NCI-H1436 (cell line): ENCODE measurements at regions not wholly inside any gene's neighbourhood (a gene's known extent, or its start where the extent isn't known, plus 50 kb on each side); places are given as distances from the start of the nearest gene placed in this dataset.
"Not testable (repeated sequence)": the region's sequence is repeated elsewhere in the genome, so short reads cannot be mapped to it uniquely, and the experiment has no call there.

ENCODE experiments used
- DNase-seq: peaks from one replicate; lab custom pipeline; 2025; lab: John Stamatoyannopoulos, UW

GRCh38 chr16:75780669-75781068, 54.4 kb upstream of the CPHXL start:
- DNase-seq: no peak

DNA sequence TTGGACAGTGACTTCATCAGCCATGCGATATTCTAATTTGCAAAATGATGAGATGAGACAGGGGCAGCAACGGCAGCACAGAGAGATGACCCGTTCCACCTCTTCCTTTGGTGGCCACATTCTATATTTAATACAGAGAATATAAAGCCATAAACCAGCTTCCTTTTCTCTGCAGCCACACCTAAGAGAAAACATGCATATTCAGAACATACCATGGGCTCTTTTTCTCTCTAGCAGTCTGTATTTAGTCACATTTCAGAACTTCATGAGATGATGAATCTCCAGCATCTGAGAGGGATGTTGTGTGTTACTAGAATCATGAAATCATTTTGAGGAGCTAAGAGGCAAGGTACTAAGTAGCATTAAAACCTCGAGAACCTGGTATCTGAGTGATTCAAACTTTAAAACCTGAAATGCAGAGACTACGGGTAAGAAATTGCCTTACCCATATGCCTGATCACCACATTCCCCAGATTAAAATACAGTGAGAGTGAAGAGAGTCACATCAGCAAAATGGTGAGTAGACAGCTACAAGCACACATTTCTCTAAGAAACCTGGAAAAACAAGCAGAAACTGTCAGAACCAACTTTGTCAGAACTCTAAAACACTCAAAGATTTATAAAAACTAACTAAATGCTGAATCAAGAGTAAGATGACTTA, 55.5 kb upstream of the CPHXL start:
- DNase-seq: no peak

GRCh38 chr16:75787440-75787839, 61.1 kb upstream of the CPHXL start:
- no peak for DNase-seq

DNA sequence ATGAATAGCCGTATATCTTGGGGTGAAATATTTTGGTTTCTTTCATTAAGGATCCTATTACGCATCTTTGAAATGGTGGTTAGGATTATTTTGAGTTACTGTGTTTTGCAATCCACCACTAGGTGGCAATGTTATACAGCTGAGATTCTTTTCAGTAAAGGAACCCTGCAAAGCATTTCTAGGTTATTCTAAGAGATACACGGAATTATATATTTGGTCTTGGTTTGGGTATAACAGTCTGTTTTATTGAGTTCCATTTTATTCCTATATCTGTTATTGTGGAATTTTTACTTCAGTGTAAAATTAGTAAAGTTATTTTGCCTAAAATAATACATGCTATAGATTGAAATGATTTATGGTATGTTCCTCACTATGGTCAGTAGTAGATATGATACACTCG, 62.9 kb upstream of the CPHXL start:
- DNase-seq: peak; percentile 31

DNA sequence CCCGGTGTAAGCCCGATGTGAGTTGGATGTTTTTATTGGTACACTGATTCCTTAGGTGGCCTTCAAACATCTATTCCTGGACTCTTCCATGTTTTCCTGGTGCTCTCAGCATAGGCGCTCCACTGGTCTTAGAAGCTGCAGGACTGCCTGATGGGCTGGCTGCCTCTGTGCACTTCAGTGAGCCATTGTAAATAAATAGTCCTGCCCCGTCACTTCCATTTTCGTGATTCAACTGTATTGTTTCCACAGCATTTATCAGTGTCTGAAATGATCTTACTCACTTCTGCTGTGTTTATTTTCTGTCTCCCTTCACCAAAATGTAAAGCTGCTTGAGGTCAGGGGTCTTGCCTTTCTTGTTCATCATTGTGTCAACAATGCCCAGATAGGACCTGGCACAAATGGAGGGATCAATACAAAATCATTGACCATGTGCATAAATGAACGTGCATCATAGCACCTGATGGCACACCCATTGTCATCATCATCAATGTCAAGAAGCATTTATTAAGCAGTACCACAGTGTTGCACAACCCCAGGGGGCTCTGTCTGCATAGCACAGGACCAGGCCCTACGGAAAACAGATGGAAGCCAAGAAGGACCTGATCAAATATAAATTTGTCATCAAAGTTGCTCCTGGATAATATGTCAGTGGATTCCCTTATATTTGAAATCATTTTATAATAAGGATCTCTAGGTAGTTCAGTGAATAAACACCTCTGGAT, 66.6 kb upstream of the CPHXL start:
- no peak for DNase-seq

DNA sequence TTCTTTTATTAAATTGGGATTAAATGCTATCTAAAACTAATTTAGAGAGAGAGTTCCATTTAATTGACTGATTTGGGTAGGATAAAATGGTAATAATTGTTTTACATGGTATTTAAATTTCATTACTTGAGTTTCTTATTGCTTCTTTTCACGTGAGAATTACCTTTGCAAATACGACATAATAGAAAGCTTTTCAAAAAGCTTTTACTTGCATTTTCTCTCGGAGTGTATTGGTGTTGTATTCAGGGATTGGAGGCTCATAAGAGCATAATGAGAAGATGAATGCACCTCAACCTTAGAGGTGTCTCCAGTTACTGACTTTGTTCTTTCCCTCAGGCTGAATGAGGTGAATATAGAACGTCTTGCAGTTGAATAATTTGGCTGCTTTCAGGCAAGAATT, 67.4 kb upstream of the CPHXL start:
- DNase-seq: no peak

- no peak for DNase-seq
These were observed 68.1 kb upstream of the CPHXL start for GRCh38 chr16:75794426-75794825.

GRCh38 chr16:75798714-75799113, 72.4 kb upstream of the CPHXL start:
- no peak for DNase-seq

GRCh38 chr16:75801307-75801706, 75.0 kb upstream of the CPHXL start:
- no peak for DNase-seq

DNA sequence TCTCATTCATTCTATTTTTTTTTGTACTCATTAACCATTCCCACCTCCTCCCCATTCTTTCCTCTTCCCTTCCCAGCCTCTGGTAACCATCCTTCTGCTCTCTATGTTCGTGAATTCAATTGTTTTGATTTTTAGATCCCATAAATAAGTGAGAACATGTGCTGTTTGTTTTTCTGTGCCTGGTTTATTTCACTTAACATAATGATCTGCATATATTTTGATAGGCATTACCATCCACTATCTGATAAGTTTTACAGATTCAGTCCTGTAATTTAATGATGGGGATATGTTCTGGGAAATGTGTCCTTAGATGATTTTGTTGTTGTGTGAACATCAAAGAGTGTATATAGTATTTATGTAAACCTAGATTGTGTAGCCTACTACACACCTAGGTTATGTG, 77.5 kb upstream of the CPHXL start:
- DNase-seq: no peak

DNA sequence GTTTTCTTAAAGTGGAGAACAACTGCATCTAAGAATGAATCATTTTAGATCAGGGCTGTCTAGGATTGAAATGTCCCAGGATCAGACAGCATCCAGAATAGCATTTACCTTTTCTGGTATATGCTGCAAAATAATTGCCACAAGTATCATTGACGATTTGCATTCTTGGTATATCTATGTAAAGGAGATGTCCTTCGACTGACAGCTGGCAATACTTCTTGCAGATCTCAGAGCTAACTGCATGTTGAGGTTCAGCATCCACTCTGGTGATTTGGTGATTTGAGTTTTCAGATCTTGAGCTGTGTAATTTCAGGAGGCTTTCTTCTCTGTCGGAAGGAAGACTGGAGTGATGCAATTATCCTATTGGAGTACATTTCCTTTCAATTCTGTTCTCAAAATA, 78.1 kb upstream of the CPHXL start:
- DNase-seq: no peak

- DNase-seq: no peak
These were observed 79.7 kb upstream of the CPHXL start for GRCh38 chr16:75805946-75806345.

DNA sequence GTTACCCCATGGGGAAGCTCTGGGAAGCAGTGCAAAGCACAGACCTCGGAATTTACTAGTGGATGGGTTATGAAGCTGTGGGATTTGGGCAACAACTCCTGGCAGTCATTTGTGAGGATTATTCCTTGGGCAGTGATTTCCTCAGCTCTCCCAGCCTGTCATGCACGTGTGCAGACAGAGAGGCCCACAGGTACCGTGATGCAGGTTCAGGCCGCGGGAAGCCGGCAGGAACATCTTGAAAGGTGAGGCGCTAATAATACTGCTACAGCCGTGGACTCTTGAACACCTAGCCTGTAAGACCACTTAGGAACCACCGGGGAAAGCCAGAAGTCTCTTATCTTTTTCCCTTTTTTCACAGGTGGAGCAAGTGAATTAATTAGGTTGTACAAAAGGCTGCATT, 80.2 kb upstream of the CPHXL start:
- no peak for DNase-seq

DNA sequence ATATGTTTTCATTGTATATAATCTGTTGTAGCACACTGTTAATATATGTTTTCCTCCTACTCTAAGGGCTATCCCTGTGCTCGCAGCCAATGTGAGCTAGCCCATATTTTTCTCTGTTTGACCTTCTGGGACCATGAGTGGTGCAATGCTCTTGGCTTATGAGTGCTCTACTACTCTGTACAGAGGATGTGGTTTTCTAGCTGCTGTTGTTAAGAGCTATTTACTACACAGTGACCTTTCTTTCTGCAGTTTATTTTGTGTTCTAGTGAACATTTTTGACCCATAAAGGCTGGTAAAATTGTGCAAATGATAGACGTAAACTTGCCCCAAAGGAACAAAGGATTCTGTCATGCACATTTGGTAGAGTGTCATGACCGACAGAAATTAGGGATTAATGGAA, 84.1 kb upstream of the CPHXL start:
- no peak for DNase-seq

DNA sequence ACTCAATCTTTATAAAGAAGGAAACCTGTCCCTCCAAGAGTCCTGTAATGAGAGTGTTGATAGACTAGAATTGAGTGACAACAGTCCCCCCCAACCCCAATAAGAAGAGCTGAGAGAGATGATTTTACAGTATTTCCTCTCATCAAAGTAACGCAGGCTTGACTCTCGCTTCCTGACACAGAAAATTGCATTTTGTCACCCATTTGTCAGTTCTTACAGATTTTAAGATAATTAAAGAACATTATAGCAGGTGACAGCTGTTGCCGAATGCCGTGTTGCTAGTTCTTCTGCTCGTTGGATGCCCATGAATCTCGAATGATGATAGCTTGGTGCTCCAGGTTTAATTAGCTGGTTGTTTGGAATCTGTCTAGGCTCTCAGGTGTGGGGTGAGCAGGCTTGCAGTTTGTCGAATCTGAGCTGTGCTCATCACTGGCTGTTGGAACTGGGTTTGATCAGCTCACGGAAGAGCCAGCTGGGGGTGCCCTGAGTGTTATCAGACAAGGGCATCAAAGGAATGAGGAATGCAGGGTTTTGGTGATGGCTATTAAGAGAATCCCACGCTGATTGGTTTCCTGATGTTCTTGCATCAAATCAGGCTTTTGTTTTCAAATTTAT, 84.8 kb upstream of the CPHXL start:
- DNase-seq: no peak

DNA sequence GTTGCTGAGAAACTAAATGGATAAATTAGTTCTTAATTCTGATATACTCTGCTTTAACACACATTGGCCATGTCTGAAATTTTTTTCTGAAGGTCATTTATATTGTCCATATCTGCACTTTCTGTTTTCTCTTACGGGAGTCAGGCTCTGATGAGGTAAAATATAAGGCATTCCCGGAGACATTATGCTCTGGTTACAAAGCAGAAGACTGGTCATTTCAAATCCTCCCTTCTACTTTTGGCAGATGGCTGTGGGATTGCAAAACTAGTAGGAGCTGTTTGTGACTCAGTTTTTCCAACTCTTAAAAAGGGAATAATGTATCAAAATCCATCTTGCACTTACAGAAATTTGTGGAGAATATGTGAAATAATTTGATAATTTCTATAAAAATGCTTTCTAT, 92.2 kb upstream of the CPHXL start:
- no peak for DNase-seq

DNA sequence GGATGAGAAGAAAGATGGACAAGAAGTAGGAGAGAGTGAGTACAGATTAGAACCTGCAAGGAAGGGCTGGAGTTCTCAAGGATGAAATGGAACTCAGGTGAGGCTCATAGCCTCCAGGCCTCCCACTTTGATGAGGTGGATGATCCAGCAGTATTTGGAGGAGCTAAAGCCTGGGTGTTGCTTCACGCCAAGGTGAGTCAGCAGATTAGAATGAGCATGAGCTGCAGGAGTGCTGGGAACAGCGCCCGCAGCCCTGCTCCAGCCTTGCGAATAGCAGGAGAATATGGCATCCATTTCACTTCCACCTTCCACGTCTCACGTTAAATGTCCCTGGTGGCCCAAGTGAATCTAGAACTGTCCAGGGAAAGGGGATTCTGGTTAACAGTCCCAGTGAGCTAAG, 94.4 kb upstream of the CPHXL start:
- DNase-seq: no peak

DNA sequence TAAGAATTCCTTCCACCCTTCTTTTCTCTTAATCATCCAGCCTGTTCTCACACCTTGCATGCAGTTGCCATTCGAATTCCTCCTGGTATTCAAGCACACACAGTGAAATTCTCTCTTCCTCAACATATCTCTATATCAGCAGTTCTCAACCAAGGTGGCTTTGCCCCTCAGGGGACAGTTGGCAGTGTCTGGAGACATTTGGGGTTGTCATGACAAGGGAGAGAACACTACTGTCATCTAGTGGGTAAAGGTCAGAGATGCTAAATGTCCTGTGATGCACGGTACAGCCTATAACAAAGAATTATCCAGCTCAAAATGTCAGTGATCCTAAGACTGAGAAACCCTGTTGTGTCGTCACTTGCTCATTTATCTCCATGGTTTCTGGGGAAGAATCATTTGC, 94.8 kb upstream of the CPHXL start:
- no peak for DNase-seq

DNA sequence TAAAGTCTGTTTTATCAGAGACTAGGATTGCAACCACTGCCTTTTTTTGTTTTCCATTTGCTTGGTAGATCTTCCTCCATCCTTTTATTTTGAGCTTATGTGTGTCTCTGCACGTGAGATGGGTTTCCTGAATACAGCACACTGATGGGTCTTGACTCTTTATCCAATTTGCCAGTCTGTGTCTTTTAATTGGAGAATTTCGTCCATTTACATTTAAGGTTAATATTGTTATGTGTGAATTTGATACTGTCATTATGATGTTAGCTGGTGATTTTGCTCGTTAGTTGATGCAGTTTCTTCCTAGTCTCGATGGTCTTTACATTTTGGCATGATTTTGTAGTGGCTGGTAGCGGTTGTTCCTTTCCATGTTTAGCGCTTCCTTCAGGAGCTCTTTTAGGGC, 99.5 kb upstream of the CPHXL start:
- DNase-seq: not testable (repeated sequence)

GRCh38 chr16:75827372-75828038, 101.2 kb upstream of the CPHXL start:
- not testable (repeated sequence) for DNase-seq

DNA sequence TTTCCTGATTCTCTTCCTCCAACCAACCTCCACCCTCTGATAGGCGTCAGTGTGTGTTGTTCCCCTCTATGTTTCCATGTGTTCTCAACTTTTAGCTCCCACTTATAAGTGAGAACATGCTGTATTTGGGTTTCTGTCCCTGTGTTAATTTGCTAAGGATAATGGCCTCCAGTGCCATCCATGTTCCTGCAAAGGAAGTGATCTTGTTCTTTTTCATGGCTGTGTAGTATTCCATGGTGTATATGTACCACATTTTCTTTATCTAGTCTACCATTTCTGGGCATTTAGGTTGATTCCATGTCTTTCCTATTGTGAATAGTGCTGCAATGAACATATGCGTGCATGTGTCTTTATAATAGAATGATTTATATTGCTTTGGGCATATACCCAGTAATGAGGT, 107.1 kb upstream of the CPHXL start:
- DNase-seq: not testable (repeated sequence)

DNA sequence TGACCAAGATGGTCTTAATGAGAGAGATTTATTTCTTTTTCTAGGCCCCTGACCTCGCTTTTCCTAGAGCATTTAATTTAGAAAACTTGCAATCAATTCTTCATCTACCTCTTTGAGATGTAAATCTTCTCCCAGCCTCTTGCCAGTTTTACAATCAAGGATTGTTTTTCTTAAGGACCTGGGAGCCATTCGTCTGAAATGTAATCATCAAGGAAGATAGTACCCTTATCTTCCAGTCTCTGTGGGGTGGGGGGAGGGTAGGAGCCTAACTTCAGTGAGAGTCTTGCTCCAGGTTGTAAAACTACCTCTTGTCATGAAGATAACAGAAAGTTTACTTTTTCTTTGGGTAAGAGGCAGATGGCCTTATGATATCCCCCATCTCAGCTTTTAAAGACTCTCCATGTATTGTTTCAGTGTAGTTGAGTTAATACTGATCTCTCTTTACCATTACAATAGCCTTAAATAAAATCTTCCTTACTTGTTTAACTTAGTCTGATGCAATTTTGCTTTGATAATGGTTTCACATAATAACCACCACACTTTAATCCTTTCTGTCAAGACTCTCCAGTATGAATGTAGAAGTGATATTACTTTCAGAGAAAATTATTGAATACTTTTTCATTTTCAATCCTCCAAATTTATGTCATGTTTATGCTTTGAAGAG, 110.2 kb upstream of the CPHXL start:
- DNase-seq: no peak
